WERI-Rb-1 (cell line): ENCODE measurements at regions not wholly inside any gene's neighbourhood (a gene's known extent, or its start where the extent isn't known, plus 50 kb on each side); places are given as distances from the start of the nearest gene placed in this dataset.
"Not testable (repeated sequence)": the region's sequence is repeated elsewhere in the genome, so short reads cannot be mapped to it uniquely, and the experiment has no call there.

ENCODE experiments used
- DNase-seq: peaks from one replicate; pipeline ENCODE4 v3.0.0-alpha.2; 2020
- H3K27ac ChIP-seq: fragments of 250-450 bp; sonication (Bioruptor Pico); 2 replicates; pipeline ENCODE4 v1.5.1; 2020; ENCODE audit warnings: mild to moderate bottlenecking, moderate library complexity
- H3K27me3 ChIP-seq: fragments of 250-450 bp; sonication (Bioruptor Pico); 2 replicates; pipeline ENCODE4 v1.5.1; 2021; ENCODE audit warnings: mild to moderate bottlenecking, low read depth, moderate library complexity; ENCODE audit not compliant: insufficient read depth, severe bottlenecking
- H3K36me3 ChIP-seq: fragments of 250-450 bp; sonication (Bioruptor Pico); 2 replicates; pipeline ENCODE4 v1.5.1; 2020; ENCODE audit warnings: mild to moderate bottlenecking, moderate library complexity
- H3K4me3 ChIP-seq: 2 replicates; pipeline ENCODE4 v1.5.1; 2011; ENCODE audit warnings: low read depth, mild to moderate bottlenecking, control low read depth, low read length
- H3K9me3 ChIP-seq: fragments of 250-450 bp; sonication (Bioruptor Pico); 2 replicates; pipeline ENCODE4 v1.5.1; 2021; ENCODE audit warnings: mild to moderate bottlenecking, moderate library complexity; ENCODE audit not compliant: severe bottlenecking
- TF ChIP-seq, protein P1 (sequence below): IDR thresholded peaks from 2 replicates; pipeline ENCODE4 v1.5.1; 2011; ENCODE audit warnings: low read depth, mild to moderate bottlenecking, control low read depth, inconsistent platforms, low read length

DNA sequence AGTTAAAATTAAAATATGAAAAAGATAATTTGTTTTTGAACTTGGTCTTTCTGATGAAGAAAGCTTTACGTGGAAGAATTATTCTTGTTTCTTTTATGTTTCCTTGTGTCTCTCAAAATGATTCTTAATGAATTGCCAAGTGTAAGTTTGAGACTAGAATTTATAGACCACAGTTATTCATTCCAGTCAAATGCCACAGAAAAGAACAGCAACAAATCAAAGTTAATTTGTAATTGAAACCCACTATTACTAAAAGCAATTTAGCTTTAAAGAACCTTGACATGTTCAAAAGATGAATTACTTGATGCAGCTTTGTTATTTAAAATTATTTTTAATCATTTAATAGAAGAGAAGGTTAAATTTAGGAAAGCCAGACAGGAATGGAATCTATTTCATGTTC, 1277.7 kb upstream of the NUDT12 start:
- no peak for DNase-seq
- Histone ChIP-seq H3K36me3 (no peaks in the 10 kb centered on the region), H3K27me3 (no peaks in the 10 kb centered on the region), H3K27ac (no peak overlapping the region), H3K9me3 (no peaks in the 10 kb centered on the region), H3K4me3 (no peak overlapping the region)
- TF ChIP-seq, protein P1, sequence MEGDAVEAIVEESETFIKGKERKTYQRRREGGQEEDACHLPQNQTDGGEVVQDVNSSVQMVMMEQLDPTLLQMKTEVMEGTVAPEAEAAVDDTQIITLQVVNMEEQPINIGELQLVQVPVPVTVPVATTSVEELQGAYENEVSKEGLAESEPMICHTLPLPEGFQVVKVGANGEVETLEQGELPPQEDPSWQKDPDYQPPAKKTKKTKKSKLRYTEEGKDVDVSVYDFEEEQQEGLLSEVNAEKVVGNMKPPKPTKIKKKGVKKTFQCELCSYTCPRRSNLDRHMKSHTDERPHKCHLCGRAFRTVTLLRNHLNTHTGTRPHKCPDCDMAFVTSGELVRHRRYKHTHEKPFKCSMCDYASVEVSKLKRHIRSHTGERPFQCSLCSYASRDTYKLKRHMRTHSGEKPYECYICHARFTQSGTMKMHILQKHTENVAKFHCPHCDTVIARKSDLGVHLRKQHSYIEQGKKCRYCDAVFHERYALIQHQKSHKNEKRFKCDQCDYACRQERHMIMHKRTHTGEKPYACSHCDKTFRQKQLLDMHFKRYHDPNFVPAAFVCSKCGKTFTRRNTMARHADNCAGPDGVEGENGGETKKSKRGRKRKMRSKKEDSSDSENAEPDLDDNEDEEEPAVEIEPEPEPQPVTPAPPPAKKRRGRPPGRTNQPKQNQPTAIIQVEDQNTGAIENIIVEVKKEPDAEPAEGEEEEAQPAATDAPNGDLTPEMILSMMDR = no peak

DNA sequence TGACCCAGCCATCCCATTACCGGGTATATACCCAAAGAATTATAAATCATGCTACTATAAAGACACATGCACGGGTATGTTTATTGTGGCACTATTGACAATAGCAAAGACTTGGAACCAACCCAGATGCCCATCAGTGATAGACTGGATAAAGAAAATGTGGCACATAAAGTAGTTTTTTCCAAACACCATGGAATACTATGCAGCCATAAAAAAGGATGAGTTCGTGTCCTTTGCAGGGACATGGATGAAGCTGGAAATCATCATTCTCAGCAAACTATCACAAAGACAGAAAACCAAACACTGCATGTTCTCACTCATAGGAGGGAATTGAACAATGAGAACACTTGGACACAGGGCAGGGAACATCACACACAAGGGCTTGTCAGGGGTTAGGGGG, 1268.9 kb upstream of the NUDT12 start:
- H3K27me3 ChIP-seq, H3K36me3 ChIP-seq, DNase-seq, H3K9me3 ChIP-seq, H3K4me3 ChIP-seq, H3K27ac ChIP-seq: not testable (repeated sequence)

DNA sequence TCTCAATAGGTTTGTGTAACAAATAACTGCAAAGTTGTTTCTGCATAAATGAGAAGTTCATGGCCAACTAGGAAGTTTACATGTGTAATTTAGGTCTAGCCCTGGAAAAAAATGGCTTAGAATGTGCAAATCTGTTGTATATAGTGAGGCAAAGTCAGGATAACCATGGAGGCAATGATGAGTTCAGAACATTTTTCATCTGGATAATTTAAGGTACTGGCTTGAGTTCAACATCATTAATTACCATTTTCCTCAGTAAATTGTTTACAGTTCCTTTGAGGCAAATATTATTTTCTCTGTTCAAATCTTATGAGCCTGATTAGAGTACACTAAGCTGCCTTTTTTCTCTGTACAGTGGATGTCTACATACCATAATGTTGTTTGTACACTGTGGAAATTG, 1259.0 kb upstream of the NUDT12 start:
- H3K4me3 ChIP-seq = no peak overlapping the region
- no peak overlapping the region for H3K27ac ChIP-seq
- no peaks in the 10 kb centered on the region for H3K36me3 ChIP-seq
- H3K27me3 ChIP-seq = no peaks in the 10 kb centered on the region
- H3K9me3 ChIP-seq = no peaks in the 10 kb centered on the region
- TF ChIP-seq, protein P1 = no peak
- DNase-seq = no peak

DNA sequence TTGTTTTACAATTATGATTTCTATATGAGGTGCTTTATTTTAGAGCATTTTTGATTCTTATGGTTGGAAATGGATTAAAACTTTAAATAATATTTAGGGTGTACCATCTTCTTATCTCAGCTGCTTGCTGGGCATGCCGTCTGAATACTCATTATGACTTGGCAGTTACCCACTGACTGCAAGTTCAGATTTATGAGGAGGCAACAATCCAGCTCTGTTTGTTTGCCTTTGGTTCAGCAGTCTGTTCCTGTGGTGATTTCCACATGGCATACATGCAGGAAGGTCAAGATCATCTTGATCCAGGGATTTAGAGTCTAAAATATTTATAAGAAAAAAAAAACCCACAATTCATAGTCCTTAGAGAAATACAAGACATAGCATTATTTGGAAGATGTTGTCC, 1254.5 kb upstream of the NUDT12 start:
- DNase-seq = no peak
- Histone ChIP-seq H3K27ac (no peak overlapping the region), H3K36me3 (no peaks in the 10 kb centered on the region), H3K27me3 (no peaks in the 10 kb centered on the region), H3K4me3 (no peak overlapping the region), H3K9me3 (no peaks in the 10 kb centered on the region)
- TF ChIP-seq, protein P1 = no peak

DNA sequence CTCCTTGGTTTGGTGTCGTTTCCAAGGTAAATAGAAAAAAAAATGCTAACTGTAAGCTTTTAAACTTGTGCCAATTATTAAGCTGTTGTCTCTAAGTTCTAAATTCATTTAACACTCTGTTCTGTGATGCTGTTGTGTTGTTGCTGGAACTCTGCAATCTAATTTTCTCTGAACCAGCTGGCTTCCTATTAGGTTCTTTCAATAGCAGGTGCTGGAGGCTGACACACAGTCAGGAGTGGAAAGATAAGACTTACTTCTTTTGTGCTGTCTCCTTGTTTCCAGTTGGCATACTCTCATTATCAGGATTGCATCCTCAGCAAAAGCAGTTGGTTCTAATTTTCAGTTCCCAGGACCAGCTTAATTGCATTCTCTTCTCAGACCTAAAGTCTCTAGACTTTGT, 1252.6 kb upstream of the NUDT12 start:
- no peaks in the 10 kb centered on the region for H3K27me3 ChIP-seq
- no peaks in the 10 kb centered on the region for H3K9me3 ChIP-seq
- no peak overlapping the region for H3K27ac ChIP-seq
- DNase-seq = no peak
- no peaks in the 10 kb centered on the region for H3K36me3 ChIP-seq
- TF ChIP-seq, protein P1 = no peak
- no peak overlapping the region for H3K4me3 ChIP-seq

DNA sequence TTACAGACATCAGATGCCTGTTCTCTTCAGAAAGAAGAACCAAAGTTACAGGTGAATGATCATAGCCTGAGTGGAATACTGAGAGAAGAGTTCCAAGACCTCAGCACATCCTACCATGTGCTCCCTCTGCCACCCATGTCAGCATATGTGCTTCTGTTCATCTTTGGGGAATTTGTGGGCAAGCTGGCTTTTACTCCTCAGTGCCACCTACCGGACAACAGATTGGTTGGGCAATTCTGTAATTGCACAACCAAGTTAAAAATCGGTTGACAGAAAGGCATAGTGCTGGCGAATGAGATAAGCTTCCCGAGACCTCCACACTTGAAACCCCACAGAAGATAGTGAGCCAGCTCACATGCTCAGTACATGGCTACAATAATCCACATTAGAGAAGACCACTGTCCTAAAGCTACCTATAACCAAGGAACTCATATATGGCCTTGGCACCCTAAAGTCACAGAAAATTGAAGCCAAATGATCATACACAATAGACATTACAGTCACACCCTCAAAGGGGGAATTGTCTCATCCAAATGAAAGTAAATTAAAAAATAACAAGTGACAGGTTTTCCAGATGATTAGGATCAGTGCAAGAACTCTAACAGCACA, 1238.0 kb upstream of the NUDT12 start:
- Histone ChIP-seq H3K9me3 (no peaks in the 10 kb centered on the region), H3K4me3 (no peak overlapping the region), H3K27me3 (no peaks in the 10 kb centered on the region), H3K27ac (no peak overlapping the region), H3K36me3 (no peaks in the 10 kb centered on the region)
- TF ChIP-seq, protein P1 = no peak
- no peak for DNase-seq
